HFF-Myc (cell line): ENCODE measurements at regions not wholly inside any gene's neighbourhood (a gene's known extent, or its start where the extent isn't known, plus 50 kb on each side); places are given as distances from the start of the nearest gene placed in this dataset.

Experiments
- DNase-seq: peaks from one replicate; pipeline ENCODE4 v3.0.0-alpha.2; 2011; ENCODE audit warnings: low read depth; ENCODE audit errors: extremely low read depth
- H3K4me3 ChIP-seq: replicated peaks from 2 replicates; pipeline ENCODE4 v1.5.1; 2011; ENCODE audit warnings: low read depth, mild to moderate bottlenecking, control low read depth, low read length
- CTCF ChIP-seq: IDR thresholded peaks from 2 replicates; pipeline ENCODE4 v1.5.1; 2012; ENCODE audit warnings: mild to moderate bottlenecking, low read depth, low read length, control low read depth; ENCODE audit errors: missing control alignments

- no peak overlapping the region for H3K4me3 ChIP-seq
- TF ChIP-seq CTCF = no peak
- no peak for DNase-seq
These were observed 177.2 kb downstream of the ENGASE start for GRCh38 chr17:79251824-79252223.

- H3K4me3 ChIP-seq = no peak overlapping the region
- TF ChIP-seq CTCF = no peak
- DNase-seq = no peak
These were observed 175.4 kb downstream of the ENGASE start for GRCh38 chr17:79249929-79250521.

- no peak overlapping the region for H3K4me3 ChIP-seq
- no peak for DNase-seq
- TF ChIP-seq CTCF = no peak
These were observed 174.3 kb downstream of the ENGASE start for GRCh38 chr17:79248843-79249493.

- no peak for DNase-seq
- no peak for TF ChIP-seq CTCF
These were observed 171.9 kb downstream of the ENGASE start for GRCh38 chr17:79246225-79247190.

GRCh38 chr17:79244665-79245064 is 170.0 kb downstream of the ENGASE start:
- no peak for TF ChIP-seq CTCF
- no peak for DNase-seq
- H3K4me3 ChIP-seq = no peak overlapping the region

More at GRCh38 chr17:79246225-79247190, 171.9 kb downstream of the ENGASE start:
- no peak overlapping the region for H3K4me3 ChIP-seq

GRCh38 chr17:79243996-79244395 is 169.4 kb downstream of the ENGASE start:
- no peak for DNase-seq
- H3K4me3 ChIP-seq = no peak overlapping the region
- no peak for TF ChIP-seq CTCF
